GM12891 (cell line): ENCODE measurements at regions not wholly inside any gene's neighbourhood (a gene's known extent, or its start where the extent isn't known, plus 50 kb on each side); places are given as distances from the start of the nearest gene placed in this dataset.
"Not testable (repeated sequence)": the region's sequence is repeated elsewhere in the genome, so short reads cannot be mapped to it uniquely, and the experiment has no call there.

Experiments used
- POLR2A ChIP-seq: IDR thresholded peaks from 2 replicates; pipeline ENCODE4 v1.6.1; 2011; ENCODE audit warnings: low read depth, low read length, control low read depth
- POLR2AphosphoS5 ChIP-seq: IDR thresholded peaks from 2 replicates; pipeline ENCODE4 v1.6.1; 2011; ENCODE audit warnings: low read depth, low read length, control low read depth
- TAF1 ChIP-seq: IDR thresholded peaks from 2 replicates; pipeline ENCODE4 v1.6.1; 2011; ENCODE audit warnings: low read depth, low read length, control low read depth

DNA sequence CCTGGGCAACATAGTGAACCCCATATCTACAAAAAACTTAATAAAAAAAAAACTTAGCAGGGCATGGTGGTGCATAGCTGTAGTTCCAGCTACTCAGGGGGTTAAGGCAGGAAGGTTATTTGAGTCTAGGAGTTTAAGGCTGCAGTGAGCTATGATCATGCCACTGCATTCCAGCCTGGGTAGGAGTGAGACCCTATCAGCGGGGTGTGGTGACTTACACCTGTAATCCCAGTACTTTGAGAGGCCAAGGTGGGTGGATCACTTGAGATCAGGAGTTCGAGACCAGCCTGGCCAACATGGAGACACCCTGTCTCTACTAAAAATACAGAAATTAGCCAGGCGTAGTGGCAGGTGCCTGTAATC, 63.0 kb upstream of the TRIM24 start:
- TF ChIP-seq POLR2A, POLR2AphosphoS5, TAF1: not testable (repeated sequence)
